Neural progenitor cell (in vitro differentiated cells): ENCODE measurements at regions not wholly inside any gene's neighbourhood (a gene's known extent, or its start where the extent isn't known, plus 50 kb on each side); places are given as distances from the start of the nearest gene placed in this dataset.

ENCODE experiments used
- CTCF ChIP-seq: fragments of 200-600 bp; sonication (generic); IDR thresholded peaks from 2 replicates; pipeline ENCODE4 v1.5.1; 2017; ENCODE audit warnings: antibody characterized with exemption, mild to moderate bottlenecking
- EZH2 ChIP-seq: fragments of 200-600 bp; sonication (generic); IDR thresholded peaks from 2 replicates; pipeline ENCODE4 v1.6.1; 2017; ENCODE audit warnings: antibody characterized with exemption, mild to moderate bottlenecking, moderate library complexity
- EZH2phosphoT487 ChIP-seq: fragments of 200-600 bp; sonication (generic); IDR thresholded peaks from 2 replicates; pipeline ENCODE4 v1.6.1; 2017; ENCODE audit warnings: antibody characterized with exemption

GRCh38 chr3:115420086-115420485 is 203.2 kb upstream of the GAP43 start:
- no peak for TF ChIP-seq CTCF
- TF ChIP-seq EZH2, result no peak
- TF ChIP-seq EZH2phosphoT487, result no peak
